ENCODE measurements at regions not wholly inside any gene's neighbourhood (a gene's known extent, or its start where the extent isn't known, plus 50 kb on each side); places are given as distances from the start of the nearest gene placed in this dataset.

- TF ChIP-seq KLF7 (tag by site-specific recombination; IDR thresholded peaks at IDR 0.05; ENCODE audit: borderline replicate concordance) (no peak), ZNF423 (tag by site-specific recombination; IDR thresholded peaks at IDR 0.05) (no peak)
Measured at GRCh38 chr14:85382341-85382740, 147.6 kb upstream of the FLRT2 start (continued).

- no peak for TF ChIP-seq SETDB1 (IDR thresholded peaks at IDR 0.05; ENCODE audit: insufficient read length, low read length)
- TF ChIP-seq SCRT2 (tag by site-specific recombination; IDR thresholded peaks at IDR 0.05), result no peak
- TF ChIP-seq ZFHX2 (tag by site-specific recombination; conservative IDR thresholded peaks at IDR 0.05), result no peak
- no peak for TF ChIP-seq ZNF24 (tag by site-specific recombination; IDR thresholded peaks at IDR 0.05)
- no peak for TF ChIP-seq ZNF426 (tag by site-specific recombination; IDR thresholded peaks at IDR 0.05)
- no peak for TF ChIP-seq ZNF239 (tag by site-specific recombination; IDR thresholded peaks at IDR 0.05)
- TF ChIP-seq ZNF600 (tag by site-specific recombination; IDR thresholded peaks at IDR 0.05), result no peak
- TF ChIP-seq ZNF157 (tag by site-specific recombination; IDR thresholded peaks at IDR 0.05), result no peak
- no peak for TF ChIP-seq ZNF639 (tag by site-specific recombination; IDR thresholded peaks at IDR 0.05)
- no peak for TF ChIP-seq ZNF777 (tag by site-specific recombination; IDR thresholded peaks at IDR 0.05; ENCODE audit: borderline replicate concordance)
- TF ChIP-seq ZNF645 (tag by site-specific recombination; IDR thresholded peaks at IDR 0.05), result no peak
- TF ChIP-seq ZNF280C (tag by site-specific recombination; IDR thresholded peaks at IDR 0.05), result no peak
- no peak for TF ChIP-seq KLF7 (tag by site-specific recombination; IDR thresholded peaks at IDR 0.05; ENCODE audit: borderline replicate concordance)
- no peak for TF ChIP-seq SP7 (tag by site-specific recombination; IDR thresholded peaks at IDR 0.05)
- TF ChIP-seq PRDM6 (tag by site-specific recombination; IDR thresholded peaks at IDR 0.05), result no peak
- TF ChIP-seq ZNF10 (tag by site-specific recombination; IDR thresholded peaks at IDR 0.05), result no peak
- no peak for TF ChIP-seq EGR2 (tag by site-specific recombination; IDR thresholded peaks at IDR 0.05; ENCODE audit: low read depth)
- Histone ChIP-seq H3K4me3 (ENCODE audit: low read depth, low read length) (no peak overlapping the region), H3K4me1 (ENCODE audit: control insufficient read depth, insufficient read depth, low read length) (no peaks in the 10 kb centered on the region), H3K36me3 (ENCODE audit: control insufficient read depth in 2 of 2, insufficient read depth in 1 of 2, low read length in 2 of 2) (no peaks in the 10 kb centered on the region), H3K9me3 (ENCODE audit: control insufficient read depth, insufficient read depth, low read depth, low read length) (no peaks in the 10 kb centered on the region), H3K27ac (ENCODE audit: extremely low read depth, low read depth, low read length) (no peak overlapping the region)
- CTCF ChIA-PET, result no interaction called here
- POLR2A ChIA-PET, result no interaction called here
Measured at GRCh38 chr14:85387181-85387580, 142.8 kb upstream of the FLRT2 start.

- POLR2A ChIA-PET, result no interaction called here
- Histone ChIP-seq H3K27ac (ENCODE audit: extremely low read depth, low read depth, low read length) (no peak overlapping the region), H3K4me1 (ENCODE audit: control insufficient read depth, insufficient read depth, low read length) (no peaks in the 10 kb centered on the region), H3K4me3 (ENCODE audit: low read depth, low read length) (no peak overlapping the region), H3K9me3 (ENCODE audit: control insufficient read depth, insufficient read depth, low read depth, low read length) (no peaks in the 10 kb centered on the region), H3K36me3 (ENCODE audit: control insufficient read depth in 2 of 2, insufficient read depth in 1 of 2, low read length in 2 of 2) (no peaks in the 10 kb centered on the region)
- CTCF ChIA-PET, result no interaction called here
- TF ChIP-seq ZBTB6 (tag by site-specific recombination; IDR thresholded peaks at IDR 0.05) (no peak), ZNF311 (tag by site-specific recombination; IDR thresholded peaks at IDR 0.05; ENCODE audit: borderline replicate concordance) (no peak), ZNF654 (tag by site-specific recombination; IDR thresholded peaks at IDR 0.05; ENCODE audit: low read depth) (no peak), ZSCAN4 (tag by site-specific recombination; IDR thresholded peaks at IDR 0.05) (no peak), PRDM1 (tag by site-specific recombination; IDR thresholded peaks at IDR 0.05) (no peak), ZNF114 (tag by site-specific recombination; IDR thresholded peaks at IDR 0.05) (no peak), ZNF132 (tag by site-specific recombination; IDR thresholded peaks at IDR 0.05; ENCODE audit: borderline replicate concordance) (no peak), ZNF626 (tag by site-specific recombination; IDR thresholded peaks at IDR 0.05) (no peak), GLI2 (tag by site-specific recombination; IDR thresholded peaks at IDR 0.05; ENCODE audit: borderline replicate concordance, low read depth) (no peak)
Measured at GRCh38 chr14:85390236-85390635, 139.7 kb upstream of the FLRT2 start.
